ENCODE measurements at regions not wholly inside any gene's neighbourhood (a gene's known extent, or its start where the extent isn't known, plus 50 kb on each side); places are given as distances from the start of the nearest gene placed in this dataset.

- TF ChIP-seq, protein P1, sequence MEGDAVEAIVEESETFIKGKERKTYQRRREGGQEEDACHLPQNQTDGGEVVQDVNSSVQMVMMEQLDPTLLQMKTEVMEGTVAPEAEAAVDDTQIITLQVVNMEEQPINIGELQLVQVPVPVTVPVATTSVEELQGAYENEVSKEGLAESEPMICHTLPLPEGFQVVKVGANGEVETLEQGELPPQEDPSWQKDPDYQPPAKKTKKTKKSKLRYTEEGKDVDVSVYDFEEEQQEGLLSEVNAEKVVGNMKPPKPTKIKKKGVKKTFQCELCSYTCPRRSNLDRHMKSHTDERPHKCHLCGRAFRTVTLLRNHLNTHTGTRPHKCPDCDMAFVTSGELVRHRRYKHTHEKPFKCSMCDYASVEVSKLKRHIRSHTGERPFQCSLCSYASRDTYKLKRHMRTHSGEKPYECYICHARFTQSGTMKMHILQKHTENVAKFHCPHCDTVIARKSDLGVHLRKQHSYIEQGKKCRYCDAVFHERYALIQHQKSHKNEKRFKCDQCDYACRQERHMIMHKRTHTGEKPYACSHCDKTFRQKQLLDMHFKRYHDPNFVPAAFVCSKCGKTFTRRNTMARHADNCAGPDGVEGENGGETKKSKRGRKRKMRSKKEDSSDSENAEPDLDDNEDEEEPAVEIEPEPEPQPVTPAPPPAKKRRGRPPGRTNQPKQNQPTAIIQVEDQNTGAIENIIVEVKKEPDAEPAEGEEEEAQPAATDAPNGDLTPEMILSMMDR (conservative IDR thresholded peaks at IDR 0.05), result no peak
- H3K27ac ChIP-seq, result no peak overlapping the region
Measured at GRCh38 chr12:103197725-103198388, 240.4 kb downstream of the ASCL1 start.

DNA sequence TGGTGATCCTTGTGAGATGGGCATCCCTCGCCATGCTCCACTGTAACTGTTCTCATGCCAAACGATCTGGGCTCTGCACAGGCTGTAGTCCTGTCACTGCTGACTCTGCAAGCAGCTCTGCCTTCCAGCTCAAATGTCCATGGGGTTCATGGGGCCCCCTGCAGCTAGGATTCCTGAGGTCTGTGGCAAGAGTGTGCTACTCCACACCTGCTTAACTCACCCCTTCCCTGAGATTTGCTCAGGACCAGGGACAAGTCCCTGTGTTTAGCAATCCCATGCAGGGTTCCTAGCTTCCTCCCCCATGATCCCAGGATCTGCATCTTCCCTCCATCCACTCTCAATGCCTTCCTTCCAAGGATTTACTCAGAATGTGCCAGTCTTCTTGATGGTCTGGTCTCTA, 241.0 kb downstream of the ASCL1 start:
- TF ChIP-seq, protein P1 (conservative IDR thresholded peaks at IDR 0.05), result no peak
- no peak overlapping the region for H3K27ac ChIP-seq

- TF ChIP-seq, protein P1 (conservative IDR thresholded peaks at IDR 0.05), result no peak
- no peak overlapping the region for H3K27ac ChIP-seq
Measured at GRCh38 chr12:103205906-103206305, 248.4 kb downstream of the ASCL1 start.

- TF ChIP-seq, protein P1 (conservative IDR thresholded peaks at IDR 0.05), result no peak
- H3K27ac ChIP-seq, result no peak overlapping the region
Measured at GRCh38 chr12:103207936-103208335, 250.5 kb downstream of the ASCL1 start.

DNA sequence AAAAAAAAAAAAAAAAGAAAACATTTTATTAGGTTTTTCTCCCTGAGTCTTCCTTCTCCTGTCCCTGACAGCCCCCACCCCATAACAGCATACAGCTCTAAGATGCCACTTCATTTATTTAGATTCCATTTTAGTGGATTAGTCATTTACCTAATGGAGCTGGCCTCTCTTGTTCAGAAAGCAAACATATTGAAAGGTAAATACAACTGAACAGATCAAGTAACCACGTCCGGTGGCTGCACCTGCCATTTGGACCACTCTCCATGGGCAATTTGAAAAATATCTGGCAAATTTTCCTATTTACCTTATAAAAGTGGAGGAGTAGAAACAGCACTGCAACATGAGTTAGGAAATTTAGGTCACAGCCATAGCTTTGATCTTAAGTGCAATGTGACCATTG, 254.6 kb downstream of the C12orf42 start:
- peak overlapping the region; percentile 42 for H3K27ac ChIP-seq
- TF ChIP-seq, protein P1 (conservative IDR thresholded peaks at IDR 0.05), result no peak

DNA sequence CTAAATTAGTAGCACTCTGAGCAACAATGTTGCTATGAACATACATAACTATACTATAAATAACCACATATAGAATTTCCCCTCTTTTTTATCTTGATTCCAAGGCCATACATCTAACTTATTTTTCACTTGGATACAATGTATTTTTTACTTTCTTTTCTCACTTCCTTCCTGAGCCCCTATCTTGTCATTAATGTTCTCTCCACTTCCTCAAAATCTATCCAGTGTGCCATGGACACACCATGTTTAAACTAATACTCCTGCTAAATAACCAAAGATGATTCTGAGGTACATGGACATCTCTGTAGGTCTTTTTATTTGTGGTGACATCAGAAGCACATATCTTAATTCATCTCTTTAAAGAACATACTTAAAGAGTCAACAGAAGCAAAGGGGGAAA, 251.2 kb downstream of the C12orf42 start:
- TF ChIP-seq, protein P1 (conservative IDR thresholded peaks at IDR 0.05), result no peak
- no peak overlapping the region for H3K27ac ChIP-seq

GRCh38 chr12:103247531-103247930, 248.2 kb downstream of the C12orf42 start:
- H3K27ac ChIP-seq, result no peak overlapping the region
- TF ChIP-seq, protein P1 (conservative IDR thresholded peaks at IDR 0.05), result no peak

Data from VCaP (cell line).